Chondrocyte (in vitro differentiated cells): ENCODE measurements at regions not wholly inside any gene's neighbourhood (a gene's known extent, or its start where the extent isn't known, plus 50 kb on each side); places are given as distances from the start of the nearest gene placed in this dataset.
A peak's percentile ranks its signal among the peaks of the same experiment; 100 is the strongest.

Experiments used
- DNase-seq: peaks from one replicate; pipeline ENCODE4 v3.0.0; 2021; ENCODE audit warnings: mixed read lengths, low spot score
- H3K27ac Mint-ChIP-seq: one replicate; pipeline ENCODE4 v1.8.0; 2021; ENCODE audit warnings: mild to moderate bottlenecking, moderate library complexity, mixed read lengths; ENCODE audit not compliant: unreplicated experiment
- H3K27me3 Mint-ChIP-seq: 2 replicates; pipeline ENCODE4 v1.8.0; 2021; ENCODE audit warnings: low read depth, mixed read lengths
- H3K36me3 Mint-ChIP-seq: 2 replicates; pipeline ENCODE4 v1.8.0; 2021; ENCODE audit warnings: low read depth, mixed read lengths
- H3K4me1 Mint-ChIP-seq: 2 replicates; pipeline ENCODE4 v1.8.0; 2021; ENCODE audit warnings: low read depth, mild to moderate bottlenecking, mixed read lengths
- H3K4me3 Mint-ChIP-seq: one replicate; pipeline ENCODE4 v1.8.0; 2021; ENCODE audit warnings: mild to moderate bottlenecking, moderate library complexity, mixed read lengths; ENCODE audit not compliant: unreplicated experiment
- H3K9me3 Mint-ChIP-seq: 2 replicates; pipeline ENCODE4 v1.8.0; 2021; ENCODE audit warnings: low read depth, mixed read lengths
- CTCF ChIP-seq: fragments of 200-600 bp; sonication (generic); IDR thresholded peaks from 2 replicates; pipeline ENCODE4 v1.5.0; 2021; ENCODE audit warnings: antibody characterized with exemption, mild to moderate bottlenecking, moderate library complexity

- Mint-ChIP-seq H3K4me1 (no peaks in the 10 kb centered on the region), H3K36me3 (no peaks in the 10 kb centered on the region), H3K9me3 (peaks cover 9% of the 10 kb centered on the region), H3K27me3 (no peaks in the 10 kb centered on the region), H3K4me3 (no peak overlapping the region), H3K27ac (no peak overlapping the region)
- no peak for DNase-seq
- no peak for TF ChIP-seq CTCF
Measured at GRCh38 chr4:136838607-136839006, 693.7 kb downstream of the PCDH18 start.

GRCh38 chr4:136831553-136831952 is 700.7 kb downstream of the PCDH18 start:
- Mint-ChIP-seq H3K27ac (no peak overlapping the region), H3K36me3 (no peaks in the 10 kb centered on the region), H3K4me1 (no peaks in the 10 kb centered on the region), H3K4me3 (no peak overlapping the region), H3K9me3 (no peaks in the 10 kb centered on the region), H3K27me3 (no peaks in the 10 kb centered on the region)
- DNase-seq = no peak
- TF ChIP-seq CTCF = no peak

- H3K9me3 Mint-ChIP-seq = no peaks in the 10 kb centered on the region
- no peaks in the 10 kb centered on the region for H3K27me3 Mint-ChIP-seq
- DNase-seq = no peak
- TF ChIP-seq CTCF = no peak
- no peak overlapping the region for H3K27ac Mint-ChIP-seq
- H3K4me1 Mint-ChIP-seq = no peaks in the 10 kb centered on the region
- no peaks in the 10 kb centered on the region for H3K36me3 Mint-ChIP-seq
- H3K4me3 Mint-ChIP-seq = no peak overlapping the region
Measured at GRCh38 chr4:136829280-136829679, 703.0 kb downstream of the PCDH18 start.

GRCh38 chr4:136823020-136823419 is 709.3 kb downstream of the PCDH18 start:
- Mint-ChIP-seq H3K36me3 (no peaks in the 10 kb centered on the region), H3K4me3 (no peak overlapping the region), H3K27me3 (no peaks in the 10 kb centered on the region), H3K4me1 (no peaks in the 10 kb centered on the region), H3K27ac (no peak overlapping the region), H3K9me3 (no peaks in the 10 kb centered on the region)
- TF ChIP-seq CTCF = no peak
- peak; percentile 87 for DNase-seq

- Mint-ChIP-seq H3K9me3 (no peaks in the 10 kb centered on the region), H3K27me3 (no peaks in the 10 kb centered on the region), H3K4me3 (no peak overlapping the region), H3K4me1 (no peaks in the 10 kb centered on the region), H3K27ac (no peak overlapping the region), H3K36me3 (no peaks in the 10 kb centered on the region)
- no peak for TF ChIP-seq CTCF
- DNase-seq = no peak
Measured at GRCh38 chr4:136818811-136819330, 713.4 kb downstream of the PCDH18 start.
